GM12878 (cell line): ENCODE measurements at regions not wholly inside any gene's neighbourhood (a gene's known extent, or its start where the extent isn't known, plus 50 kb on each side); places are given as distances from the start of the nearest gene placed in this dataset.

Experiments
- ATAC-seq: fragments of 200-7000 bp; cut with Tn5 transposase; 3 replicates; pipeline ENCODE4 v1.9.1; 2020; ENCODE audit warnings: mild to moderate bottlenecking, moderate library complexity
- BruUV-seq: library from RNA; stranded (reverse); fragments of 400-500 nt; replicated peaks from 2 replicates; lab custom pipeline; 2021; lab: Mats Ljungman, UMichigan
- CTCF ChIA-PET: fragments of 300-600 bp; sonication (Branson Sonifier 250); formaldehyde crosslinking; extraction: SDS; loops from one replicate; lab custom pipeline; 2021; ENCODE audit warnings: inconsistent platforms; lab: Yijun Ruan, JAX
- POLR2A ChIA-PET: fragments of 350-600 bp; formaldehyde crosslinking; extraction: SDS; loops from one replicate; lab custom pipeline; 2021; ENCODE audit warnings: inconsistent platforms; lab: Charles Lee
- RAD21 ChIA-PET: fragments of 300-600 bp; sonication (Branson Sonifier 250); formaldehyde crosslinking; loops from one replicate; lab custom pipeline; 2023; ENCODE audit warnings: antibody characterized with exemption; ENCODE audit not compliant: unreplicated experiment; lab: Charles Lee
- SMC1A ChIA-PET: fragments of 300-600 bp; sonication (Branson Sonifier 250); formaldehyde crosslinking; loops from one replicate; lab custom pipeline; 2023; ENCODE audit not compliant: unreplicated experiment, uncharacterized antibody; lab: Charles Lee
- DNase-seq: peaks from one replicate; pipeline ENCODE4 v3.0.0-alpha.2; 2011; ENCODE audit warnings: low read depth, low spot score
- FAIRE-seq: peaks from 3 replicates; lab custom pipeline; 2011; peaks lifted over from hg19 to GRCh38; lab: Jason Lieb, UNC
- H2AFZ ChIP-seq: 2 replicates; pipeline ENCODE4 v1.6.0; 2011; ENCODE audit warnings: low read depth, low read length, control low read depth; ENCODE audit not compliant: control insufficient read depth
- H3K27ac ChIP-seq: 2 replicates; pipeline ENCODE4 v1.5.1; 2011; ENCODE audit warnings: control low read depth; ENCODE audit not compliant: control insufficient read depth, insufficient read depth
- H3K27me3 ChIP-seq, 2 experiments: replicated peaks in 1 of 2; 2 replicates each; pipeline versions ENCODE4 v1.6.0 to v1.6.1; 2011; ENCODE audit warnings: low read length in 1 of 2; ENCODE audit not compliant: control insufficient read depth in 2 of 2, insufficient read depth in 2 of 2
- H3K36me3 ChIP-seq, 2 experiments: 2 replicates each; pipeline ENCODE4 v1.5.1; 2011; ENCODE audit warnings: low read length in 1 of 2; ENCODE audit not compliant: control insufficient read depth in 2 of 2, insufficient read depth in 2 of 2
- H3K4me1 ChIP-seq: 2 replicates; pipeline ENCODE4 v1.6.1; 2011; ENCODE audit warnings: mild to moderate bottlenecking, low read length, moderate library complexity, mixed read lengths; ENCODE audit not compliant: control insufficient read depth, insufficient read depth
- H3K4me2 ChIP-seq: 2 replicates; pipeline ENCODE4 v1.6.0; 2011; ENCODE audit warnings: control low read depth; ENCODE audit not compliant: control insufficient read depth, insufficient read depth
- H3K4me3 ChIP-seq: fragments of 200-600 bp; sonication (generic); 2 replicates; pipeline ENCODE4 v1.5.1; 2016
- H3K79me2 ChIP-seq: 2 replicates; pipeline ENCODE4 v1.6.0; 2011; ENCODE audit warnings: low read length; ENCODE audit not compliant: control insufficient read depth, insufficient read depth
- H3K9ac ChIP-seq: 2 replicates; pipeline ENCODE4 v1.8.0; 2011; ENCODE audit warnings: low read length, control low read depth, mixed read lengths; ENCODE audit not compliant: control insufficient read depth, insufficient read depth
- H3K9me3 ChIP-seq: replicated peaks from 3 replicates; pipeline ENCODE4 v1.5.1; 2011; ENCODE audit warnings: mild to moderate bottlenecking, low read length; ENCODE audit not compliant: control insufficient read depth, insufficient read depth
- H4K20me1 ChIP-seq: 2 replicates; pipeline ENCODE4 v1.6.0; 2011; ENCODE audit not compliant: control insufficient read depth, insufficient read depth
- ATF3 ChIP-seq: IDR thresholded peaks from 2 replicates; pipeline ENCODE4 v1.6.1; 2011; ENCODE audit warnings: low read depth, mild to moderate bottlenecking, low read length, moderate library complexity, borderline replicate concordance; ENCODE audit errors: extremely low read depth
- ATF7 ChIP-seq: fragments of 450-650 bp; IDR thresholded peaks from 2 replicates; pipeline ENCODE4 v1.6.1; 2016; ENCODE audit warnings: low read depth, mild to moderate bottlenecking
- BHLHE40 ChIP-seq, 2 experiments: fragments of 450-650 bp in 1 of 2; IDR thresholded peaks; 2 replicates each; pipeline ENCODE4 v1.6.1; 2011 to 2017; ENCODE audit warnings: low read depth in 2 of 2, borderline replicate concordance in 1 of 2, improper control_type of control experiment in 1 of 2, low read length in 1 of 2, mild to moderate bottlenecking in 1 of 2
- JUNB ChIP-seq: IDR thresholded peaks from 2 replicates; pipeline ENCODE4 v1.6.1; 2016; ENCODE audit warnings: antibody characterized with exemption, mild to moderate bottlenecking
- RAD51 ChIP-seq: fragments of 450-650 bp; IDR thresholded peaks from 2 replicates; pipeline ENCODE4 v1.6.1; 2016; ENCODE audit warnings: moderate library complexity, mild to moderate bottlenecking, inconsistent platforms
- RELB ChIP-seq: fragments of 450-650 bp; IDR thresholded peaks from 2 replicates; pipeline ENCODE4 v1.6.1; 2017; ENCODE audit warnings: low read depth, mild to moderate bottlenecking, moderate library complexity
- USF1 ChIP-seq: IDR thresholded peaks from 2 replicates; pipeline ENCODE4 v1.6.1; 2011; ENCODE audit warnings: borderline replicate concordance, low read depth, mild to moderate bottlenecking, moderate library complexity, mixed read lengths, low read length; ENCODE audit not compliant: insufficient read depth; ENCODE audit errors: extremely low read length
- ZBTB11 ChIP-seq: fragments of 450-650 bp; formaldehyde crosslinking; IDR thresholded peaks from 2 replicates; pipeline ENCODE4 v1.5.0; 2022; ENCODE audit warnings: mild to moderate bottlenecking, missing genetic modification characterization
- ZNF687 ChIP-seq: fragments of 450-650 bp; IDR thresholded peaks from 2 replicates; pipeline ENCODE4 v1.6.1; 2017; ENCODE audit warnings: mild to moderate bottlenecking, moderate library complexity
- WGBS: methylation state at CpG from one replicate; pipeline ENCODE4 v1.1.6; 2016; ENCODE audit warnings: low lambda C conversion rate; ENCODE audit not compliant: insufficient replicate concordance, insufficient coverage; ENCODE audit errors: missing lambda C conversion rate; 5-methylcytosine and 5-hydroxymethylcytosine counted together
- in situ Hi-C: fragments of 300-500 bp; cut with MboI; formaldehyde crosslinking; loops from 9 replicates; pipeline ENCODE4 v1.14.3; 2018; ENCODE audit warnings: mixed read lengths
- intact Hi-C: fragments of 100-400 bp; cut with micrococcal nuclease; formaldehyde crosslinking; loops from one replicate; pipeline ENCODE4 v1.14.2; 2022; ENCODE audit not compliant: unreplicated experiment

- TF ChIP-seq ZNF687 (no peak), RAD51 (no peak), USF1 (no peak)
Observed at GRCh38 chr14:101439023-101439422, 122.3 kb upstream of the DIO3 start (continued).

- BruUV-seq, result no TSS peak
- TF ChIP-seq JUNB (no peak), ATF3 (no peak), ZBTB11 (CRISPR knock-in tag) (no peak), BHLHE40 (IDR thresholded peaks at IDR 0.05; ENCODE audit: borderline replicate concordance in 1 of 2, low read depth in 2 of 2, low read length in 1 of 2) (no peak), ATF7 (no peak), RELB (no peak)
- H3K9ac ChIP-seq, result no peak overlapping the region
- ChIA-PET RAD21 (no interaction called here), CTCF (interaction anchor here (0.8 kb wide), 1 partner anchor 32 kb away, joined by 3 read pairs; no protein-coding TSS in a partner anchor), SMC1A (no interaction called here), POLR2A (interaction anchor here (0.6 kb wide), 2 partner anchors 28 to 60 kb away, joined by 3 read pairs; no protein-coding TSS in a partner anchor)
- no peaks in the 10 kb centered on the region for H3K27me3 ChIP-seq
- H3K4me1 ChIP-seq, result no peaks in the 10 kb centered on the region
- H2AFZ ChIP-seq, result no peak overlapping the region
- DNase-seq (no peak), FAIRE-seq (no peak), ATAC-seq (no peak)
- no peak overlapping the region for H3K4me2 ChIP-seq
- H3K9me3 ChIP-seq, result no peaks in the 10 kb centered on the region
- no peak overlapping the region for H3K27ac ChIP-seq
- no peaks in the 10 kb centered on the region for H3K36me3 ChIP-seq
- in situ Hi-C loops (no loop called here), intact Hi-C loops (no loop called here)
- no peak overlapping the region for H3K4me3 ChIP-seq
- no peaks in the 10 kb centered on the region for H3K79me2 ChIP-seq
- WGBS, result 19% methylated on average over 6 of the region's 6 CpGs
- no peaks in the 10 kb centered on the region for H4K20me1 ChIP-seq
Observed at GRCh38 chr14:101440496-101440895, 120.8 kb upstream of the DIO3 start.
